HCT116 (cell line): ENCODE measurements at regions not wholly inside any gene's neighbourhood (a gene's known extent, or its start where the extent isn't known, plus 50 kb on each side); places are given as distances from the start of the nearest gene placed in this dataset.

Experiments
- ATAC-seq: fragments of 200-7000 bp; cut with Tn5 transposase; 2 replicates; pipeline ENCODE4 v1.9.1; 2020; ENCODE audit warnings: mild to moderate bottlenecking, moderate library complexity
- BruUV-seq: library from RNA; stranded (reverse); fragments of 400-500 nt; replicated peaks from 2 replicates; lab custom pipeline; 2021; lab: Mats Ljungman, UMichigan
- CTCF ChIA-PET: fragments of 300-600 bp; sonication (Branson Sonifier 250); formaldehyde crosslinking; loops from one replicate; lab custom pipeline; 2021; ENCODE audit warnings: antibody characterized with exemption; lab: Charles Lee
- POLR2A ChIA-PET: fragments of 300-600, 350-600 bp; sonication (Branson Sonifier 250); formaldehyde crosslinking; loops from one replicate; lab custom pipeline; 2021; ENCODE audit warnings: antibody characterized with exemption; lab: Charles Lee
- RAD21 ChIA-PET, 2 experiments: fragments of 300-600 bp; sonication (Branson Sonifier 250); formaldehyde crosslinking; loops; one replicate each; lab custom pipeline; 2023; ENCODE audit warnings: low total read pairs in 2 of 2; ENCODE audit not compliant: uncharacterized antibody in 2 of 2, unreplicated experiment in 2 of 2, low non-redundant PET in 1 of 2; lab: Charles Lee
- DNase-seq: peaks from one replicate; pipeline ENCODE4 v3.0.0-alpha.2; 2010; ENCODE audit warnings: low read depth, low spot score
- H2AFZ ChIP-seq: fragments of 200-600 bp; shearing (Covaris generic), sonication (generic); 2 replicates; pipeline ENCODE4 v1.6.1; 2017; ENCODE audit warnings: low read depth, mixed run types, mixed read lengths, antibody characterized with exemption, low read length; ENCODE audit not compliant: poor library complexity, severe bottlenecking
- H3K27ac ChIP-seq: 2 replicates; pipeline ENCODE4 v1.5.1; 2012; ENCODE audit warnings: low read depth, low read length
- H3K27me3 ChIP-seq: fragments of 200-600 bp; sonication (generic); 2 replicates; pipeline ENCODE4 v1.6.1; 2016; ENCODE audit warnings: mixed run types, low read length, mixed read lengths; ENCODE audit not compliant: insufficient read depth
- H3K36me3 ChIP-seq, 2 experiments: fragments of 200-500 bp in 1 of 2; fragments of 200-600 bp in 1 of 2; sonication (Bioruptor generic) in 1 of 2; sonication (generic) in 1 of 2; 2 replicates each; pipeline versions ENCODE4 v1.5.1 to v1.6.1; 2014 to 2016; ENCODE audit warnings: low read length in 2 of 2, inconsistent platforms in 1 of 2, mixed read lengths in 1 of 2, mixed run types in 1 of 2; ENCODE audit not compliant: insufficient read depth in 2 of 2, control insufficient read depth in 1 of 2
- H3K4me1 ChIP-seq, 2 experiments: fragments of 200-600 bp in 1 of 2; sonication (generic) in 1 of 2; 2 replicates each; pipeline versions ENCODE4 v1.5.1 to v1.6.1; 2012 to 2017; ENCODE audit warnings: low read length in 2 of 2, inconsistent platforms in 1 of 2, mild to moderate bottlenecking in 1 of 2, mixed read lengths in 1 of 2, mixed run types in 1 of 2, moderate library complexity in 1 of 2; ENCODE audit not compliant: insufficient read depth in 2 of 2, control insufficient read depth in 1 of 2
- H3K4me2 ChIP-seq: fragments of 200-600 bp; sonication (generic); 2 replicates; pipeline ENCODE4 v1.6.1; 2017; ENCODE audit warnings: mixed run types, low read length, mixed read lengths
- H3K4me3 ChIP-seq, 2 experiments: fragments of 200-600 bp in 1 of 2; sonication (generic) in 1 of 2; replicated peaks in 1 of 2; 2 replicates each; pipeline ENCODE4 v1.5.1; 2011 to 2016; ENCODE audit warnings: low read length in 2 of 2, control low read depth in 1 of 2, low read depth in 1 of 2, mild to moderate bottlenecking in 1 of 2, mixed read lengths in 1 of 2, mixed run types in 1 of 2
- H3K79me2 ChIP-seq: fragments of 200-600 bp; sonication (generic); 2 replicates; pipeline ENCODE4 v1.6.1; 2017; ENCODE audit warnings: mild to moderate bottlenecking, mixed run types, low read length, moderate library complexity, mixed read lengths; ENCODE audit not compliant: insufficient read depth
- H3K9ac ChIP-seq: fragments of 200-600 bp; sonication (generic); 2 replicates; pipeline ENCODE4 v1.6.1; 2016; ENCODE audit warnings: low read length, mixed read lengths
- H3K9me2 ChIP-seq: fragments of 200-600 bp; sonication (generic), shearing (Covaris generic); 2 replicates; pipeline ENCODE4 v1.6.1; 2017; ENCODE audit warnings: mixed run types, mild to moderate bottlenecking, moderate library complexity; ENCODE audit not compliant: insufficient read depth
- H3K9me3 ChIP-seq, 2 experiments: fragments of 200-500 bp in 1 of 2; fragments of 200-600 bp in 1 of 2; sonication (Bioruptor generic) in 1 of 2; sonication (generic) in 1 of 2; 2 replicates each; pipeline ENCODE4 v1.6.1; 2014 to 2017; ENCODE audit warnings: low read length in 2 of 2, mixed read lengths in 2 of 2, inconsistent platforms in 1 of 2, low read depth in 1 of 2, mild to moderate bottlenecking in 1 of 2, mixed run types in 1 of 2, moderate library complexity in 1 of 2; ENCODE audit not compliant: control insufficient read depth in 1 of 2, insufficient read depth in 1 of 2
- H4K20me1 ChIP-seq: fragments of 200-600 bp; sonication (generic), shearing (Covaris generic); 2 replicates; pipeline ENCODE4 v1.6.1; 2017; ENCODE audit warnings: mixed run types, mild to moderate bottlenecking, moderate library complexity; ENCODE audit not compliant: insufficient read depth
- CBX3 ChIP-seq: IDR thresholded peaks from 2 replicates; pipeline ENCODE4 v1.6.1; 2012; ENCODE audit warnings: low read depth
- EZH2 ChIP-seq: fragments of 200-600 bp; sonication (generic); IDR thresholded peaks from 2 replicates; pipeline ENCODE4 v1.6.1; 2017; ENCODE audit warnings: antibody characterized with exemption, mixed run types
- JUND ChIP-seq: IDR thresholded peaks from 2 replicates; pipeline ENCODE4 v1.6.1; 2012
- RAD21 ChIP-seq: IDR thresholded peaks from 2 replicates; pipeline ENCODE4 v1.6.1; 2012; ENCODE audit warnings: low read depth, mild to moderate bottlenecking
- SRF ChIP-seq: IDR thresholded peaks from 2 replicates; pipeline ENCODE4 v1.6.1; 2012; ENCODE audit warnings: low read depth
- TCF7L2 ChIP-seq: IDR thresholded peaks from 2 replicates; pipeline ENCODE4 v1.7.0; 2011; ENCODE audit warnings: borderline replicate concordance, inconsistent platforms; ENCODE audit not compliant: insufficient read depth, insufficient read length; ENCODE audit errors: extremely low read depth
- YY1 ChIP-seq: IDR thresholded peaks from 2 replicates; pipeline ENCODE4 v1.6.1; 2011; ENCODE audit warnings: low read length, low read depth, moderate library complexity, mild to moderate bottlenecking; ENCODE audit not compliant: insufficient replicate concordance; ENCODE audit errors: extremely low read depth
- ZNF274 ChIP-seq: fragments of 200-500 bp; sonication (Bioruptor generic); IDR thresholded peaks from 2 replicates; pipeline ENCODE4 v1.6.1; 2014; ENCODE audit warnings: mild to moderate bottlenecking, low read depth, low read length, inconsistent platforms
- intact Hi-C: fragments of 100-400 bp; cut with micrococcal nuclease; formaldehyde crosslinking; loops from 2 replicates; pipeline ENCODE4 v1.10.0; 2022
- TF ChIP-seq, protein P1 (sequence below), 3 experiments: fragments of 200-600 bp in 1 of 3; sonication (generic) in 1 of 3; IDR thresholded peaks in 2 of 3; conservative IDR thresholded peaks in 1 of 3; 2 replicates each; pipeline ENCODE4 v1.5.1; 2012 to 2017; ENCODE audit warnings: low read depth in 2 of 3, low read length in 2 of 3, antibody characterized with exemption in 1 of 3, borderline replicate concordance in 1 of 3, control low read depth in 1 of 3, mild to moderate bottlenecking in 1 of 3, mixed read lengths in 1 of 3, mixed run types in 1 of 3, moderate library complexity in 1 of 3; ENCODE audit not compliant: insufficient read depth in 1 of 3
- TF ChIP-seq, protein P2 (sequence below): IDR thresholded peaks from 2 replicates; pipeline ENCODE4 v1.6.1; 2011; ENCODE audit warnings: mild to moderate bottlenecking, low read length, moderate library complexity; ENCODE audit not compliant: insufficient replicate concordance; ENCODE audit errors: extremely low read depth

DNA sequence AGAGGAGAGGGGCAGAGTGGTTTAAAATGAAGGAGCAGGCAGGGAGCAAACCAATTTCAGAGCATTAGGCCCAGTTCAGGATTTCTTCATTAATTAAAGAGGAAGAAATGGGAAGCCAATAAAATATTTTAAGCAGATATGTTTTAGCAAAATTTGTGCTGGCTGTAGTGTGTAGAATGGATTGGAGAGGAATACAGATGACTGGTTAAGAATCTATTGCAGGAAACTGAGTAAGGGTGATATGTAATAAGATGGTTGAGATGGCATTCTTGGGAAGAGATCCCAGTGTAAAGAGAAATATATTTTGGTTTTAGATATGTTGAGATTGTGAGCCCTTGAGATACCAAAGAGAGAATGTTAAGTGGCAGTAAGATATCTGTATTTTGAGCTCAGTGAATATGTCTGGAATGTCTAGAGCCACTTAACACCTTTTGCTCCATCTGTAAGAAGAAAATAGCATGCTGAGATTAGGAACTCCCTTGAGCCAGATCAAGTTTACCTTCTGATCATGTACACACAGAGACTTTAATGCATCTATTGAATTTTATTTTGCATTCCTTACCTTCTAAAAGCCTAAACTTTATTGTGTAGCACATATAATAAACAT is 79.5 kb upstream of the SLC27A6 start:
- no peak for DNase-seq
- ChIA-PET RAD21 (no interaction called here), CTCF (interaction anchor here (1.4 kb wide), 1 partner anchor 20 kb away, joined by 4 read pairs; no protein-coding TSS in a partner anchor)
- no TSS peak for BruUV-seq
- H3K27me3 ChIP-seq, result no peaks in the 10 kb centered on the region
- H3K4me3 ChIP-seq, result no peak overlapping the region
- H3K36me3 ChIP-seq, result no peaks in the 10 kb centered on the region
- H3K4me2 ChIP-seq, result no peak overlapping the region
- no peak for ATAC-seq
- H3K27ac ChIP-seq, result no peak overlapping the region
- no peaks in the 10 kb centered on the region for H3K9me2 ChIP-seq
- TF ChIP-seq SRF, result no peak
- TF ChIP-seq CBX3, result no peak
- no peak for TF ChIP-seq RAD21
- TF ChIP-seq, protein P1, sequence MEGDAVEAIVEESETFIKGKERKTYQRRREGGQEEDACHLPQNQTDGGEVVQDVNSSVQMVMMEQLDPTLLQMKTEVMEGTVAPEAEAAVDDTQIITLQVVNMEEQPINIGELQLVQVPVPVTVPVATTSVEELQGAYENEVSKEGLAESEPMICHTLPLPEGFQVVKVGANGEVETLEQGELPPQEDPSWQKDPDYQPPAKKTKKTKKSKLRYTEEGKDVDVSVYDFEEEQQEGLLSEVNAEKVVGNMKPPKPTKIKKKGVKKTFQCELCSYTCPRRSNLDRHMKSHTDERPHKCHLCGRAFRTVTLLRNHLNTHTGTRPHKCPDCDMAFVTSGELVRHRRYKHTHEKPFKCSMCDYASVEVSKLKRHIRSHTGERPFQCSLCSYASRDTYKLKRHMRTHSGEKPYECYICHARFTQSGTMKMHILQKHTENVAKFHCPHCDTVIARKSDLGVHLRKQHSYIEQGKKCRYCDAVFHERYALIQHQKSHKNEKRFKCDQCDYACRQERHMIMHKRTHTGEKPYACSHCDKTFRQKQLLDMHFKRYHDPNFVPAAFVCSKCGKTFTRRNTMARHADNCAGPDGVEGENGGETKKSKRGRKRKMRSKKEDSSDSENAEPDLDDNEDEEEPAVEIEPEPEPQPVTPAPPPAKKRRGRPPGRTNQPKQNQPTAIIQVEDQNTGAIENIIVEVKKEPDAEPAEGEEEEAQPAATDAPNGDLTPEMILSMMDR (IDR thresholded peaks at IDR 0.05 in 2 of 3, conservative IDR thresholded peaks at IDR 0.05 in 1 of 3; ENCODE audit: borderline replicate concordance in 1 of 3, insufficient read depth in 1 of 3, low read depth in 2 of 3, low read length in 2 of 3), result no peak
- no peak for TF ChIP-seq JUND
- TF ChIP-seq, protein P2, sequence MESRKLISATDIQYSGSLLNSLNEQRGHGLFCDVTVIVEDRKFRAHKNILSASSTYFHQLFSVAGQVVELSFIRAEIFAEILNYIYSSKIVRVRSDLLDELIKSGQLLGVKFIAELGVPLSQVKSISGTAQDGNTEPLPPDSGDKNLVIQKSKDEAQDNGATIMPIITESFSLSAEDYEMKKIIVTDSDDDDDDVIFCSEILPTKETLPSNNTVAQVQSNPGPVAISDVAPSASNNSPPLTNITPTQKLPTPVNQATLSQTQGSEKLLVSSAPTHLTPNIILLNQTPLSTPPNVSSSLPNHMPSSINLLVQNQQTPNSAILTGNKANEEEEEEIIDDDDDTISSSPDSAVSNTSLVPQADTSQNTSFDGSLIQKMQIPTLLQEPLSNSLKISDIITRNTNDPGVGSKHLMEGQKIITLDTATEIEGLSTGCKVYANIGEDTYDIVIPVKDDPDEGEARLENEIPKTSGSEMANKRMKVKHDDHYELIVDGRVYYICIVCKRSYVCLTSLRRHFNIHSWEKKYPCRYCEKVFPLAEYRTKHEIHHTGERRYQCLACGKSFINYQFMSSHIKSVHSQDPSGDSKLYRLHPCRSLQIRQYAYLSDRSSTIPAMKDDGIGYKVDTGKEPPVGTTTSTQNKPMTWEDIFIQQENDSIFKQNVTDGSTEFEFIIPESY, result no peak
- no peak for TF ChIP-seq TCF7L2
- no peak for TF ChIP-seq ZNF274
- no peak for TF ChIP-seq EZH2
- no peak for TF ChIP-seq YY1
- TF ChIP-seq, all 23 proteins: peak for 0
- Histone ChIP-seq H3K9ac (no peak overlapping the region), H4K20me1 (no peaks in the 10 kb centered on the region), H2AFZ (no peak overlapping the region), H3K79me2 (no peaks in the 10 kb centered on the region), H3K9me3 (no peaks in the 10 kb centered on the region), H3K4me1 (no peaks in the 10 kb centered on the region)
- intact Hi-C loops, result no loop called here
- POLR2A ChIA-PET, result no interaction called here
